Uterus (tissue), 2 donors: ENCODE measurements at regions not wholly inside any gene's neighbourhood (a gene's known extent, or its start where the extent isn't known, plus 50 kb on each side); places are given as distances from the start of the nearest gene placed in this dataset.

Experiments used
- CTCF ChIP-seq, 4 experiments: fragments of 200-600 bp in 2 of 4; fragments of 450-650 bp in 2 of 4; sonication (generic) in 2 of 4; IDR thresholded peaks; one replicate each; pipeline ENCODE4 v1.5.1; 2016 to 2019; ENCODE audit warnings: antibody characterized with exemption in 4 of 4, mild to moderate bottlenecking in 2 of 4, moderate library complexity in 1 of 4
- POLR2A ChIP-seq, 2 donors: fragments of 450-650 bp; IDR thresholded peaks; one replicate each; pipeline ENCODE4 v1.6.1; 2016; ENCODE audit warnings: antibody characterized with exemption in 2 of 2, mild to moderate bottlenecking in 1 of 2, moderate library complexity in 1 of 2

- TF ChIP-seq CTCF (IDR thresholded peaks at IDR 0.05) (no peak), POLR2A (IDR thresholded peaks at IDR 0.05) (no peak)
Measured at GRCh38 chr4:31391976-31392375, 671.8 kb downstream of the PCDH7 start.
